ENCODE measurements at regions not wholly inside any gene's neighbourhood (a gene's known extent, or its start where the extent isn't known, plus 50 kb on each side); places are given as distances from the start of the nearest gene placed in this dataset.

DNA sequence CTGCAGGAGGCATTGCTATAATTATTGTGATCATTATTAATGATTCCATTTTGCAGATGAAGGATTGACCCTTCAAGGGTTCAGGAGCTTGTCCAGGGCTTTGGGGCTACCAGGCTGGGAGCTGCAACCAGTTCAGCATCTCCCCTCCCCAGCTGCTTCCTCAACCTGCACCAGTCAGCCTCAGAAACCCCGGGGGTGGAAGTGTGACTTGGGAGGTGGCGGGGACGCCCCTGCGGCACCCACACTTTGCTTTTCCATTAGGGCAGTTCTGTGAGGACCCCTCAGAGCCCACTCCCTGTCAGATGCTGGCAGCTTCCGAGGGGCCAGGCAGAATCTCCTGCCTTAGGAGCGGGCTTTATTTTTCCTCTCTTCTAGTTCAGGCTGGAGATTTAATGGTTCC is 85.6 kb downstream of the OLFM1 start:
- TF ChIP-seq FOXP2 (optimal IDR thresholded peaks at IDR 0.05; ENCODE audit: borderline replicate concordance, extremely low read depth, extremely low read length, insufficient read depth) (no peak), REST (IDR thresholded peaks at IDR 0.05; ENCODE audit: insufficient read depth in 1 of 2, low read depth in 2 of 2, low read length in 2 of 2) (no peak), POLR2AphosphoS5 (IDR thresholded peaks at IDR 0.05; ENCODE audit: low read depth, low read length) (no peak), SIN3A (IDR thresholded peaks at IDR 0.05; ENCODE audit: borderline replicate concordance, insufficient read depth, low read length) (no peak), TAF1 (IDR thresholded peaks at IDR 0.05; ENCODE audit: borderline replicate concordance, insufficient read depth, low read length) (no peak)

- TF ChIP-seq TAF1 (IDR thresholded peaks at IDR 0.05; ENCODE audit: borderline replicate concordance, insufficient read depth, low read length) (no peak), POLR2AphosphoS5 (IDR thresholded peaks at IDR 0.05; ENCODE audit: low read depth, low read length) (no peak), FOXP2 (optimal IDR thresholded peaks at IDR 0.05; ENCODE audit: borderline replicate concordance, extremely low read depth, extremely low read length, insufficient read depth) (no peak), REST (IDR thresholded peaks at IDR 0.05; ENCODE audit: insufficient read depth in 1 of 2, low read depth in 2 of 2, low read length in 2 of 2) (no peak), SIN3A (IDR thresholded peaks at IDR 0.05; ENCODE audit: borderline replicate concordance, insufficient read depth, low read length) (no peak)
Measured at GRCh38 chr9:135174248-135174647, 86.8 kb downstream of the OLFM1 start.

DNA sequence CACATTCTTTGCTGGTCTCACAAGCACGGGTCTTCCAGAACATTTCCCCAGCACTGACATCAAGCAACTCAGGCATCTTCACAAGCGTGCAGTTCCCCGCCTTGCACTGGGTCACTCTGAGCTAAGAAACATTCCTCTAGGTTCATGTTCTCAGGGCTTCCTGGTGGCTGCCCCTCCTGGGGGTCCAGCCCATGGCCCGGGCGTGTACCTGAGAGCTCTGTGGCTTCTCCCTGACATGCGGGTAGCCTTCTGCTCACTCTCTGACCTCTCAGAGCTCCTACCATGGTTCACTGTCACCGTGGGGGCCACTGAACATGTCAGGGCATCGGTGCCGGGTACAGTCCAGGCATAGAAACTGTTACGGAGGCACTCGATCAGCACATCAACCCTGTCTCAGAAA is 87.5 kb downstream of the OLFM1 start:
- TF ChIP-seq TAF1 (IDR thresholded peaks at IDR 0.05; ENCODE audit: borderline replicate concordance, insufficient read depth, low read length) (no peak), REST (IDR thresholded peaks at IDR 0.05; ENCODE audit: insufficient read depth in 1 of 2, low read depth in 2 of 2, low read length in 2 of 2) (no peak), FOXP2 (optimal IDR thresholded peaks at IDR 0.05; ENCODE audit: borderline replicate concordance, extremely low read depth, extremely low read length, insufficient read depth) (no peak), SIN3A (IDR thresholded peaks at IDR 0.05; ENCODE audit: borderline replicate concordance, insufficient read depth, low read length) (no peak), POLR2AphosphoS5 (IDR thresholded peaks at IDR 0.05; ENCODE audit: low read depth, low read length) (no peak)

DNA sequence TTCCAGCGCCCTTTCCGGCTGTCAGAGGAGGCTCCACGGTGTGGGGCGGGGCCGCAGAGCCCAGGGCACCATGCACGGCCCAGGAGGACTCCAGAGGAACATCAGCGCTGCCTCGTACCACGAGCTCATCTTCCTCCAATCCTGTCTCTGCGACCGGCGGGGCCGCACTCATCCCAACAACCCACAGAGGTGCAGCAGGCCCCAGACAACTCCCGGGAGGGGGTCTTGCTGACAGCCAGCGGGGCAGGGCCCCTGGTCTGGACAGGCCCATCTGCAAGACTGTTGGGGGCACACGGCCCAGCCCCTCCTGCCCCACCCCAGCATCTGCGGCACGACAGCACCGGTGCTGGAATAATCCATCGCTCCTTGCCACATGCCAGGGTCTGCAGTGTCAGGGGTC is 88.8 kb downstream of the OLFM1 start:
- no peak for TF ChIP-seq TAF1 (IDR thresholded peaks at IDR 0.05; ENCODE audit: borderline replicate concordance, insufficient read depth, low read length)
- TF ChIP-seq FOXP2 (optimal IDR thresholded peaks at IDR 0.05; ENCODE audit: borderline replicate concordance, extremely low read depth, extremely low read length, insufficient read depth) = no peak
- no peak for TF ChIP-seq POLR2AphosphoS5 (IDR thresholded peaks at IDR 0.05; ENCODE audit: low read depth, low read length)
- TF ChIP-seq REST (IDR thresholded peaks at IDR 0.05; ENCODE audit: insufficient read depth in 1 of 2, low read depth in 2 of 2, low read length in 2 of 2) = no peak
- TF ChIP-seq SIN3A (IDR thresholded peaks at IDR 0.05; ENCODE audit: borderline replicate concordance, insufficient read depth, low read length) = no peak

GRCh38 chr9:135178498-135178897 is 91.0 kb downstream of the OLFM1 start:
- TF ChIP-seq REST (IDR thresholded peaks at IDR 0.05; ENCODE audit: insufficient read depth in 1 of 2, low read depth in 2 of 2, low read length in 2 of 2) (no peak), POLR2AphosphoS5 (IDR thresholded peaks at IDR 0.05; ENCODE audit: low read depth, low read length) (no peak), TAF1 (IDR thresholded peaks at IDR 0.05; ENCODE audit: borderline replicate concordance, insufficient read depth, low read length) (no peak), FOXP2 (optimal IDR thresholded peaks at IDR 0.05; ENCODE audit: borderline replicate concordance, extremely low read depth, extremely low read length, insufficient read depth) (no peak), SIN3A (IDR thresholded peaks at IDR 0.05; ENCODE audit: borderline replicate concordance, insufficient read depth, low read length) (no peak)
